GM13976 (cell line): ENCODE measurements at regions not wholly inside any gene's neighbourhood (a gene's known extent, or its start where the extent isn't known, plus 50 kb on each side); places are given as distances from the start of the nearest gene placed in this dataset.

Source experiments
- DNase-seq: peaks from one replicate; pipeline ENCODE4 v3.0.0; 2012; ENCODE audit warnings: low spot score
- CTCF ChIP-seq: IDR thresholded peaks from 2 replicates; pipeline ENCODE4 v1.5.1; 2012; ENCODE audit warnings: borderline replicate concordance, mild to moderate bottlenecking; ENCODE audit not compliant: insufficient read depth; ENCODE audit errors: extremely low read depth, missing control alignments, control extremely low read depth
- in situ Hi-C: fragments of 300-500 bp; cut with MboI; formaldehyde crosslinking; loops from one replicate; pipeline ENCODE4 v1.12.0; 2022; ENCODE audit warnings: low sequenced_read_pairs, mixed read lengths, inconsistent platforms; ENCODE audit not compliant: unreplicated experiment

- no peak for TF ChIP-seq CTCF
- in situ Hi-C loops, result no loop called here
- no peak for DNase-seq
These were observed 76.9 kb upstream of the RGMA start for GRCh38 chr15:93165734-93166470.

- in situ Hi-C loops, result no loop called here
- no peak for DNase-seq
- no peak for TF ChIP-seq CTCF
These were observed 75.4 kb upstream of the RGMA start for GRCh38 chr15:93164409-93164808.

- TF ChIP-seq CTCF, result no peak
- in situ Hi-C loops, result no loop called here
- no peak for DNase-seq
These were observed 73.5 kb upstream of the RGMA start for GRCh38 chr15:93162560-93162959.

GRCh38 chr15:93159930-93160329 lies 70.9 kb upstream of the RGMA start:
- no peak for TF ChIP-seq CTCF
- DNase-seq, result no peak
- in situ Hi-C loops, result no loop called here

GRCh38 chr15:93158097-93158900 lies 69.3 kb upstream of the RGMA start:
- in situ Hi-C loops, result no loop called here
- no peak for TF ChIP-seq CTCF
- no peak for DNase-seq

- in situ Hi-C loops, result no loop called here
- no peak for DNase-seq
- no peak for TF ChIP-seq CTCF
These were observed 65.7 kb upstream of the RGMA start for GRCh38 chr15:93154666-93155065.
